ENCODE measurements at regions not wholly inside any gene's neighbourhood (a gene's known extent, or its start where the extent isn't known, plus 50 kb on each side); places are given as distances from the start of the nearest gene placed in this dataset.

DNA sequence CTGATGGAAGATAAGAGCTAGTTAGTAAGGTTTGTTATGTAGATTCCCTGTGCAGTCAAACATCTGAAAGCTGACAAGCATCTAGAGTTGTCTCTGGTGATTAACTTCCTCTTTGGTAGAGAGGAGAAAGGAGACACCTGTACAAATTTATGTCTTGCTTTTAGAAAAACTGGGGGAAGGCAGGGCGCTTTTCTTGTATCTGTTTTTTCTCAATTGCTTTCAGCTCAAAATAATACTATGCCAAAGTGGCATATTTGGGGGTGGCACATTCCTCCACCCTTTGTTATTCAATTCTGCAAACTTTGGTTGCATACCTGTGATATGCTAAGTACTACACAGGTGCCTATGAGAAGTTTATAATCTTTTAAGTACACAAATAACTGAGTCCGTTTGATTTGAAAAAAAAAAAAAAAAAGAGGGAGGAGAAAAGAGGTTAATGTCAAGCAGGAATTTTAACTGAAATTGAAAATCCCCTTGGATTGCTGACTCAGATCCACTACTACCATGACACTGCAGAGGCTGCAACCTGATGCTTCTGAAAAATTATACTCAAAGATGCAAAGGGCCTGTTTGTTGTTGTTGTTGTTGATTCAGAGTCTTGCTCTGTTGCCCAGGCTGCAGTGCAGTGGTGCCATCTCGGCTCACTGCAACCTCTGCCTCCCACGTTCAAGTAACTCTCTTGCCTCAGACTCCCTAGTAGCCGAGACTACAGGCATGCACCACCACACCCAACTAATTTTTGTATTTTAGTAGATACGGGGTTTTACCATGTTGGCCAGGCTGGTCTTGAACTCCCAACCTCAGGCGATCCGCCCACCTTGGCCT lies 164.8 kb upstream of the NBEA start:
- DNase-seq = no peak

DNA sequence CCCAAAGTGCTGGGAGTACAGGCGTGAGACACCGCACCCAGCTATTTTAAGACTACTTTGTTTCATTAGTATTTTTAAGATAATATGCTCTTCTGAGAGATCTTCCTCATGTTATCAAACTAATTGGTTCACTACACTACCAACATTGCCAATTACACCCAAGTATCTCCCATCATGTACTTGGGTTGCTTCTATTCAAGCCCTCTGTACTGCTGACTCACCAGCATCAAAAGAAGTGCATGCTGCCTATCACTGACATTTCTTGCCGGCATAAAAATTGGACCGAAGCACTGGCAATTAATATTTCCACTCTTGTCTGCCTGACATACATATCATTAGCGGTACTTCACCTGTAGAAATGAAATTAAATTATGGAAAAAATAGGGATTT lies 164.2 kb upstream of the NBEA start:
- DNase-seq = no peak

DNA sequence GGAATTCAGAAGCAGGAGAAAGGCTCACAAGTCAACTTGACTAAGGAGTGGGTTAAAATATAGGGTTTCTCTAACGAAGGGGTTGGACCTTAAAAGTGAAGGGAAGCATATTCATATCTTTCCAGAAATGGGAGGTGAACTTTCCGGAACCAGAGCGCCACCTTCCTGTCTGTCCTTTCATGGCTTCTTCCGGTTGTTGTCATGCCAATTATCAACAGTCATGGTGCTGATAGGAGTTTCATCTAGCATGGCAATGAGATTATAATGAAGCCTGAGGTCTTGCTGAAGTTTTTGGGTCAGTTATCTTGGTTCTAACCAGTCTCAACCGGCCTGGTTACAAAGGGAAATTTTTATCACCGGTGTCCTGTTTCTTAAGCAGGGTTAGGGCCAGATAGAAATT lies 162.9 kb upstream of the NBEA start:
- DNase-seq = no peak

DNA sequence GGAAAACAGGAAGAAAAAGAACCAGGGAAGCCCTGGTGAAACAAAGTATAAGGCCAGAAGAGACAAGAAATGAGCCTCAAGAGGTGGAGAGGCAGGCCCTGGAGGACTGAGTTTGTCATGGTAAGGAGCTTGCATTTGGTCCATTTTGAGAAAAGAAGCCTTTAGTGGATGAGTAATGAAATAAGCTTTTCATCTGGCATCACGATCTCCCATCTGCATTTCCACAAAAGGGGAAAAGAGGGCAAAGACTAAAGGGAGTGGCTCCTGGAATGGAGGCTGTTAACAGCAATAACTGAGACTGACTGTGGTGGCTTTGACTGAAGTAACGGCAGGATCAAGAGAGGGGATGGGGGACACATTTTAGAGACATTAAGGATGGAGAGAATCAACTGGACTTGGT lies 148.8 kb upstream of the NBEA start:
- DNase-seq = no peak

DNA sequence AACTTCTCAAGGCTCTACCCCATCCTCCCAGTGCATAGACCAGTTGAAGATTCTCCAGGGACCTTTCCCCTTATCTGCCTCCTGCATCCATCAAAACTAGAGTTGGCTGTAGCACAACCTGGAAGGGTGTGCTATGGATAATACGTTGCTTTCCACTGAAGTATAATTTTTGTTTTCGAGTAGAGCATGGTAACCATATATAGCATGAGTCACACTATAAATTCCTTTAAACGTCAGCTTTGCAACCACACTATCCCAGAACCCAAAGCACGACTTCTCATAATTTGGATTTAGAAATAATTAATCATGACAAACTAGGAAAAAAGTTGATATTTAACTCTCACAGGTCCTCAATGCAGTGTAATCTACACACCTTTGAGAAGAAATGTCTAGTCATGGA lies 138.3 kb upstream of the NBEA start:
- DNase-seq = no peak

DNA sequence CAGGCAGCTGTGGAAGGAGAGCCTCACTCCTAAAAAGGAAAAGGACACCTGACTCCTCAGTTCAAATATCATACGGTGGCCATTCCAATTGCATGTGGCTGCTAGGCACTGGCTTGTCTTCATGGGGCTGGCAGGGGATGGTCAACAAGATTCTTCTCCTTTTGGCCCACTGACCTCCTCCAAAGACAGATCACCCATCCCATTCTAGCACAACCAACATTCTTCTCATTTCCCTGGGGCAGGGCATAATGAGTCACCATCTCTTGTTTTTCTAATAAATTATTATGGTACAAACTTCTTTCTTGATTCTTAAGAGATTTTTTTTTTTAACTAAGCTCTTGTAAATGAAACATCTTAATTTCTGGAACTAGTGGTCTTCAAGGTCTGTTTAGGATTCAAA lies 136.7 kb upstream of the NBEA start:
- no peak for DNase-seq

DNA sequence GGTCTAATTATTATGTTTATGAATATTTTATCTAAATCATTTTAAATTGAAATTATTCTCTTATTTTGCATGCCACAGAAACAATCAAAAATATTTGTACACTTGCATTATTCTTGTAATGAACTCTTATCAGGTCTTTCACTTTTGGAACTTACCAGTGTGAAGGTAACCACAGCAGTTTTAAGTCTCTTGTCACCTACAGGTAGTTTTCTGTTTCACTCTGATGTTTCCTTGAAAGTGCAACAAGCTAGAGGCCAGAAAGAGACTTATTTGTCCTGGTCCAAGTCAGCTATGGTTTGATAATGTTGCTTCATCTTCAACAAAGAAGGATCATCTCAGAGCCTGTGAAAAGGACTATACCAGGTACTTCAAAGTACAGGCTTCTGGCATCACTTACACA lies 133.4 kb upstream of the NBEA start:
- no peak for DNase-seq

DNA sequence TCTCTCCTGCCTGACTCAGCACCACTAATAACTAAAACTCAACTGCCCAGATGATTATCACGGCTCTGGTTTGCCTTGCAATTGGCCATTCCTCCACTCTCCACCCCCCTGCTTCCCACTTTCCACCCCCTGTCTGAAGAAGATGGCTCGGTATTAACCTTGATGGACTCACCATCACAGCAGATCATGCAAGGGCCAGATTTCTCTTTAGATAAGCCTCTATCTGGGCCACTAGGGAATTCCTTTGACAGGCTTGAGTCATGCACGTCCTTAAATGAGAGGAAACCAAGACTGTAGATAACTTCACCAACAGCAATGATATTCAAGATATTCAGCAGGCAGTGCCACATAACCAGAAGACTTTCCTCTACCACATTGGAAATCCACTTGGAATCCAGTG lies 131.1 kb upstream of the NBEA start:
- DNase-seq = no peak

DNA sequence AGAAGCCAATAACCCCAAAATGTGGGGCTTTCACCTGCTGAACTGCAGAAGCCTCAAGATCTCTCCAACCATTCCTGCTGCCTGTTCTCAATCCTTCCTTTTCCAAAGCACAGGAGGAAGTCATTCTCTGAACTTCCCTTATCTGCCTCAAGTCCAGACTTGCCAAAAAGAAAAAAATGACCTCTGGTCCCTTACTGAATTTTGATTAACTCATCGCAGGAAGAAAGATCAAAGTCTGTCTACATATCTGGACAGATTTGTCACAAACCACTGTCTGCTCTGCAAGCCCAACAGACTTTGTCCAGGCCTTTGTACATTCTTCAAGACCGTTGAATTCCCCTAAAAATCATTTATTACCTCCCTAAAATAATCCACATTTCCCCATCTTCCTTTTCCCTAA lies 126.5 kb upstream of the NBEA start:
- DNase-seq = no peak

DNA sequence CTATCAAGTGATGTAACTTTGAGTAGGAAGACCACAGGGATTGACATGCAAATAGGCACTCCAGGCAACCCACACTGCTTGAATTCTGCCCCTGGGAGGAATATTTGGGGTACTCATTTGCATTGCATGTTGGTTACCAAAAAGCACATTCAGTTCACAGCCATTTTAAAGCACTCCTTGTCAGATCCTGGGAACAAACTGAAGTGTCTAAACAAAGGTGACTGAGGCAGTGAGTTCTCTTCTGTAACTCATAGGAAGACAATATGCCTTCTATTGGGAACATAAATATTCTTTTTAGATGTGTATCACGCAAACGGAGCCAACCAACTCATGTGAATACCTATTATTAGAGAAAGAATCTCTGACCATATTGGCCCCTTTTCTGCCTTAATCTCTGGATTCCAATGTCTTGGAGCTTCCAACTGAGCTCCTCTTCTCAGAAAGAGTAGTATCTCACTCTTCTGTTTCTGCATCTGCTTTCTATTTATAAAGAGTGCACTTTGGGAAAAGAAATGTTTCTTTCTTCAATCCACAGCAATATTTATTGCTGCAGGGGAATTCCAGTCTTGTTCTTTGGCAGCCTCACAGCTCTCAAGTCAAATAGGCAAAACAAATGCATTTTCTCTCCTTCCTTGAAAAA lies 125.7 kb upstream of the NBEA start:
- no peak for DNase-seq

DNA sequence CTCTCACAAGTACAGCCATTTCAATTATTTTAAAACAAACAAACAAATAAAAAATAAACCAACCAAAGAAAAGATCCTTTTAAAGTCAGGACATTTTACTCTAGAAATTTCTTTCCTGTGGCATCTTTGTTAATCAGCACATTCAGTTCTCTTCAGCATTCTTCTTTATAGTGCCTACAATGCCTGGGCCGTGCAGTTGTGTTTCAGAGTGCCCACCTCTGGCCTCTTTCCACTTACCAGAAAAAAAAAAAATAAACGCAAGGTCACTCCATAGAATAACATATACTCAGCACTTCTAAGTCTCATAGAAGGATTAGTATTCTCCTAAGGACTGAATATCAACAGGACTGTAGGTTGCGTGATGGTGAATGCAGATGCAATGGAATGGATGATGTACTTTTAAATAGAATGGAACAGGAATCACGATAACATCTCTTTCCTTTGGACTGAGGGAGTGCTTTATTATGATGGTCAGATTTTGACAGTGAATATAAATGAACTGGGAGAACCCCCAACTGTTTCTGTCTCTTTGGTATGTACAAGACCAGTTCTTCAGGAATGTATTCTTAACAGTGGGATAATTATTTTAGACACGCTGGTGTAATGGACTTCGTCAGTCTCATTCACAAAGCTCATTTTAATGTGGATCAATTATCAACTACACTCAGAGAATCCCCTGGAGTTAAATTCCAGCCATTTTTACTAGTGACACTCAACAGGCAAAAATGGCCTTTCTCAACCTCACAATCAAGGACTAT lies 125.0 kb upstream of the NBEA start:
- no peak for DNase-seq

DNA sequence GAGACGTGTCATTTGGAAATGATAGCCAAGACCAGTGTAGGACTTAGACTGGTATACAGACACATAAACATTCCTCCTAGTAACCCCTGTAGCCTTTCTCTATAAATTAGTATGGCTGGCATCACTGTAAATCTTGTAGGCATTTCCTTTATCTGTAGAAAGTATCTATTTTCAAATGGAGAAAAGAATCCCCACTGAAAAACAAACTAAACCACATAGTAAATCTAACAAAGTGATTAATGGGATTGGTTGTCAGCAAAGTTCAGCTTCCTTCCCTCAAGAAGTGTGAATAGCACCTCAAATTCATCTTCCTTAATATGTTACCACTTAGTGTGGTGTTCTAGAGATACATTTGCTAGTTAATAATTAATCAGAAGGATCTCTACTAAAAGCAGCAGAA lies 119.4 kb upstream of the NBEA start:
- no peak for DNase-seq

DNA sequence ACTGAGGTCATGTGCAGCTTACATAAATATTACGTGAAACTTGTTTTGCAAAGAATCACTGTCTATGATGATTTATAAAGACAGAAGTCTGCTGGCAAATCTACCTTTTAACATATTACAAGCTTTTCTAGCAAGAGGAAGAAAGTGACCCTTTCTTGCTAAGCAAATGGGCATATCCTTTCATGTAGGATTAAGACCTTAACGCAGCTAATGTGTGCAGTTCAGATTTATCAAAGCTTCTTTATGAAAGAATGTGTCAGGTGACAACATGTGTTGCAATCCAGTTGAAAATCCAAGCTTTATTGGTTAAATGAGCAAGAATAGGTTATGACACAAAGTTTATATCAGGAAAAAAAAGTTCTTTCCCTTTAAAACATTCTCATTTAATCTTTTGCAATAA lies 115.6 kb upstream of the NBEA start:
- DNase-seq = no peak

DNA sequence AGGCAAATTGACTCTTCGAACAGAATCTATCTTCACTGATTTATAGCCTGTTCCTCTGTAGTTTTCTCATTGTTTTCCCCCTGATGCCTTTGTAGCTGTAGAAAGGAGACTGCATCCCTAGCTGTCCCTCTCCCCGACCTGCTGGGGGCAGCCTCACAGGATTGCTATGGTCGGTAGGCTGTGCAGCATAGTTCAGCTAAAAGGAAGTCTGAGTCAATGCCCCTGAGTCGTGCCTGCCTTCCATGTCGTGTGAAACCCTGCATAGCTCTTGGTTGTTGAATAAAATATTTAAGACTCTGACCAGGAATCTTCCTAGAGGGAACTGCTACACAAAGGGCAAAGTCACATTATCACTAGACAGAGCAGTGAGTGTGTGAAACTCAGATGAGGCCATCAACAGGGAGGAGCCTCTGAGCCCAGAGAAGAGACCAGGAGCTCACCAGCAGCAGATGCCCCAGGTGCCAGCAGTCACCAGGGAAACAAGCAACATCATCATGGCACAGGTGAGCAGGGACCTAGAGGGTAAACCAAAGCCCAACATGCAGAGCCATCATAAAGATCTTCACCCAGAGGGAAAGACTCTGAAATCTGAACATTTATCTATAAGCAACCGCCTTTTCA lies 108.4 kb upstream of the NBEA start:
- DNase-seq = no peak

DNA sequence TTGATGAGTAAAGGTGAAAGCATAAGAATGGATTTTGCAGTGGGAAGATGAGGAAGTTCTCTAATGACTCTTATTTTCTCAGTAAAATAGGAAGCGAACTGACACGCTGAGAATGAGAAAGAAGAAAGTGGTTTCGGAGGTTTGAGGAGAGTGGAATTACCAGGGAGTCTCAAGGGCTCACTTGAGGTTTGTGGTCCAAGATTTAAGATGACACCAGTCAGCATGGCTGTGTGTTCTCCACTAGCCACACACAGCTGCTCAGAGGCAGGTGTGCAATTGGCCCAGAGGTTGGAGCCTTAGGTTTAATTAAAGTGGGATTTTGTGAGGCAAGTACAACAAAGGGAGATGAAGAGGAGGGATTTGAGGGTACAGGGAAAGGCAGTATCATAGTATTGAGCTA lies 99.6 kb upstream of the NBEA start:
- DNase-seq = no peak

DNA sequence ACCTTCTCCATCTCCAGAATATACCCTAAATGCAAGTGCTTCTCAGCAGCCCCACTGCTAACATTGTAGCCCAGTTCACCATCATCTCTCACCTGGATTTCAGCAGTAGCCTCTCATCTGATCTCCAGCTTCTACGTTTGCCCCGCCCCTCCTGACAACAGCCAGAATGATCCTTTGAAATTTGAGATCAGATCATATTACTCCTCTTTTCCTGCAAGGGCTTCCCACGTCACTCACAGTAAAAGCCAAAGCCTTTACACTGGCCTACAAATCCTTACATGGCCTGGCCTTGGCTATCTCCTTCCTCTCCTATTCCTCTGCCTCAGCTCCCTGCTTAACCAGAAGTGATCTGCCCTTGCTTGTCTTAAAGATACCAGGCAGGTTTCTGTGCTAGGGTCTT lies 94.3 kb upstream of the NBEA start:
- DNase-seq = no peak

DNA sequence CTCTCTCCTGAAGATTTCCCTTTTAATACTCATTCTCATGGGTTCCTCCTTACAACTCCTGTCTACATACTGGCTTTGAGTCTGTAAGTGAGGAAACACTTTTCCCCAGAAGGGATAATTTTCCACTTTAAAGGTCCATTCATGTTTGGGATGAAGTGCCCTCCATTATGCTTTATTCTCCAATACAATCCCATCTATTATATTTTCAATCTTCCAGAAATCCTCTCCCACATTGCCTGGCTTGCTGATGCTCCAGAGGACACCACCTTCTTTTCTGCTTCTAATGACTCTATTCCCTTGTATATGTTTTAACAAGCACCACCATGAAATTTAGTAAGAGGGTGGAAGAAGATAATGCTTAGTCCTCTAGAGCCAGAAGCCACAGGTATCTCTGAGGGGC lies 92.7 kb upstream of the NBEA start:
- DNase-seq = no peak

DNA sequence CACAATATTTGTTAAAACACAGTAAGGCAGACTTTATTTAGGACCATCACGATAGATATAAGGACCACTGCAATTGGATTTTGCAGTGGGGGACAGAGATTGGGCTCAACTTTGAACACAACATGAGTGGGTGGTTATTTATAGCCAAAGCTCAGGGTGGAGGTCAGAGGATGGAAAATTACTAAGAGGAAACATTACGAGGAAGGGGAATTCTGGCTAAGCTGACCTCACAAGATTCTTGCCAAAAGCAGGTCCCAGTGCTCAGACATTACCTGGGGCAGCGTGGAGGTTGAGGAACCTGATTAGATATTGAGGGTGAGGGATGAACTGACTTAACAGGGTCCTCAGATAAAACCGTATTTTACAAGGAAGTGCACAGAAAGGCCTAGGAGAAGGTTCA lies 88.9 kb upstream of the NBEA start:
- no peak for DNase-seq

DNA sequence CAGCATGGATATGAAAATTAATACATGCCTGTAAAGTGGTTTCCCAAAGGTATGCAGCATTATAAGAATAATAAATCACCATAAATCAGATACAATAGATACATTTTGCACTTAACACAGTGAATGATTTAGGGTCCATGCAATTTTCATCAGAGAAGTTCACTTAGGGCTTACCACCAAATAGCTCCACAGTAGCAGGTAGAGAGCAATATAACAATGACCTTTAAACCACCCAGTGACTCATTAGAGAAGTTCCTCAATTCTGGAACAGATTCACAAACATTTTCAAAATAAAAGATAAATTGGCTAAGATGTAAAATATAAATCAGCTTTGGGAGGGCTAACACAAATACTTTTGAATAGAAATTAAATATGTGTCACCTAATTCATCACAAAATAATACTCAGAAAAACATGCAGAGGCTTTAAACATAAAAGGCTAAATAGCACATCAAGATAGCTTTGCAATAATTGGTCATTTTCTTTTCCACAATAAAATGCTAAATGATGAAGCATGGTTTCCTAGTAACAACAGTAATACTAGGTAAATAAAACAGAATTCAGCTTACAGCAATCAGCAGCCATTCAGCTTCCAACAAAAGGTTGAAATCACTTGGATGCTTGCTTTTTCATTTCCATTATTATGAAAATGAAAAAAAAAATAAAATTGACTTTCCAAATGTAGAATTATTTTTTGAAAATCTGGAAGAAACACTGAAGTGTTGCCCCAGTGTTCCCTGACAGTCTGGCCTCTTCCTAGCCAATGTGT lies 84.3 kb upstream of the NBEA start:
- no peak for DNase-seq

DNA sequence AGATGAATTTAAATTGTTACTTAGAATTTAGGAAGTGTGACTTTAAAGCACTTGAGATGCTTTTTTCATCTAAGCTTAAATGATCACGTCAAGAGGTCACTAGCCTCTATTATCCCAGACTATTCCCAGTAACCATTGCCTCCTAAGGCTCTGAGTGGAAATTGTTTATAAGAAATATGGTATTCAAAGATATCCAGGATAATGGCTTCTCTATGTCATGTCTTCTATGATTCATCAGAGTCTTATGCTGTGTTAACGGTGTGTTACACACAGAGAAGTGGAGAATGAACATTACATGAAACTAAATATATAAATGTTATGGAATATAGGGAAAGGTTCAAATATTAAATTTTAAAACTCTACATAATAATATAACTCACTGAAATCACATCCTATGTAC lies 79.8 kb upstream of the NBEA start:
- DNase-seq = no peak

DNA sequence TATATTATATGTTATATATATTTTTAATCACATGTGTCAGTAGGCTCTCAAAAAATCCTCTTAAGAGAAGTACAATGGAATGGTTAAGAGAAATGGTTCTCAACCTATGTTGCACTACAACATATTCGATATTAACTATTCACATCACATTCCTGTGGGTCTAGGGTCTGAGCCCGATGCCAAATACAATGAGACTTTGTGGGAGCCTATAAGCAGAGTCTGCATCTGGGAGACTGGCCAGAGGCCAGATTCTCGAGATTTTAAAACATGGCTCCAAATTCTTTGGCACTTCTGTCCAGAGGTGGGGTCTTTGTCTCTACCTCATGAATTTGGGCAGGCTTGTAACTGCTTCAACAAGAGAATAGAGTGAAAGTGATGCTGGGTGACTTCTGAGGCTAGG lies 79.4 kb upstream of the NBEA start:
- no peak for DNase-seq

DNA sequence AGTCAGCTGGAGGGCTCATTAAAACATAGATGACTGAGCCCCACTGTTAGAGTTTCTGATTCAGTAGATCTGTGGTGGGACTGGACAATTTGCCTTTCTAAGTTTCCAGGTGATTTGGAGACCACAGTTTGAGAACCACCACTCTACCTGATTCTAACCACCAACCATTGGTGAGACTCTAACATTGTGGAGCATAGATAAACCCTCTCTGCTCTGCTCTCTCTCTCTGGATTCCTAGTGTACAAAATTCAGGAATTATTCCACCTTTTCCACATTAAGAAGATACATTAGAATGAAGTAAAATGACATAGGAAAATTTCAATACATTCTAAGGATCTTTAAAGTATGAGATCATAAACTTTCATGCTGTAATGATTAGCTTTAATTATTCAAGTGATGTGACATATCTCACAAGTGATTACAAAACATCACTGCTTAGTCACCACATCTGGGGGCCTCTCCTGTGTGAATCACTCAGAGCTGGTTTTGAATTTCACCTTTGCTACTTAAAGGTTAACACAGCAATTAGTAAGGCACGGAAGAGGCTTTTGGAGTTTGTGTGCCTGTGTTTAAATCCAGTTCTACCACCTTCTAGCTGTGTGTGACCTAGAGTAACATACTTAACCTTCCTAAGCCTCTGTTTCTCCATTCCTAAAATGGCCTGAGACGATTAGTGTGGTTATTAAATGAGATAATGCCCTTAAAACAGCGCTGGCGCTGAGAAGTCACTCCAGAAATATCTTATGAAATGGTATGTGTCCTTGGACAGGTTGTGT lies 78.5 kb upstream of the NBEA start:
- DNase-seq = peak; percentile 64
